ENCODE measurements at regions not wholly inside any gene's neighbourhood (a gene's known extent, or its start where the extent isn't known, plus 50 kb on each side); places are given as distances from the start of the nearest gene placed in this dataset.

GRCh38 chr15:39041979-39042495 is 477.4 kb upstream of the RASGRP1 start:
- DNase-seq = no peak

- DNase-seq = no peak
Measured at GRCh38 chr15:39051626-39052322, 487.2 kb upstream of the RASGRP1 start.

DNA sequence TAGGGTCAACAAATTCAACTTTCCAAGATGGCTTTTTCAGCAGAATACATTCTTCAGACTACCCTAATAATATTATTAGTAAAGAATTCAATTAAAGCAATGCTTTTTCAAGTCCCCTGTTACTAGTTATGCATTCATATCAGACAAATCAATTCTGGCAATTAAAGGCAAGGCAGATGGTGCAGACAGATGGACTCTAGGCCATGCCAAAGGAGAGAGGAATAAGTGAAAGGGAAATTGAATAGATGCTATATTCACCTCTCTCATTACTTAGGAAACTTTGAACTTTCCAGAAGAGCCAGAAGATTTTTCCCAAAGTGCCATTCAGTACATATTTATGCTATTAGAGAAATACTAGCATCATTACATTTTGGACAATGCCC is 487.7 kb upstream of the RASGRP1 start:
- no peak for DNase-seq

DNA sequence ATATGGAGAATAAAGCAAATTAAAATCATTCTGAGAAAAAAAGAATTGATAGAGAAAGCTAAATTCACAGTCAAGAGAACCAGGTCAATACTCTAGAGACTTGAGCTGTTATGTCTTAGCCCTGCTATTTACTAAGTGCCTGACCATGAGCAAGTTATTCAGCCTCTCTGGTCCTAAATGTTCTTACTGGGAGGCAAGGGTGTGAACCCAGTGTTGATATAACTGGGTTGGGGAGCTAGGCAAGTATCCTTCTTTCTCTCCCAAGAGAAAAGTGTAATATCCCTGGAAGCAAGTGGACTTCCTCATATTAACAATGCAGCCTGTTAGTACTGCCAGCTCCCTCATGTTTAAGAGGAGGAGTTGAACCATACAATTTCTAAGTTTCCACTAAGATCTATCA is 488.9 kb upstream of the RASGRP1 start:
- no peak for DNase-seq

DNA sequence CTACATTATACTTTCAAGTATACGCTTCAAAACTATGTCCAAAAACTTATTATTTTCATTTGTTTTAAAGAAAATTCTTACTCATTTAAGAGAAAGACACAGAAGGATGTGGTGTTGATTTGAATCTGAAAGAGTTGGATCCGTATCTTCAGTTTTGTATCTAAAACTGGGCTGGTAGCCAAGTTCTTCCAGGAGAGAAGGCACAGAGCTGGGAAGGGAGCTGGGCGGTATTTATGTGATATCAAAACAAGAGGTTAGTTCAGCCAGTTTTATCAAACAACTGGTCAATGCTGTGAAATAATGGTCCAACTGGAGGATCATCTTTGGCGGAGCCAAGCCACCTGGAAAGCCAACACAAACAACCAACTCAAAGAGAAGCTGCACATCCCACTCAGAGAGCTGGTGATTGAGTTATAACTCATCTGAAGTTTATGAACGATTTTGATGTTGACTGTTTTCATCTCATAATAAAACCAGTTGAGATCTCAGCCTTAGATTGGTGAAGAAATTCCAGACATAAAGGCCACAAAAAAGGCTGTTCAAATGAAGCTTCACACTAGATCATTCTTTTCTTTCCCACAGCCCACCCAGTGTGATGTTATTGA is 489.6 kb upstream of the RASGRP1 start:
- DNase-seq = no peak

GRCh38 chr15:39056357-39056756 is 491.7 kb upstream of the RASGRP1 start:
- DNase-seq = no peak

DNA sequence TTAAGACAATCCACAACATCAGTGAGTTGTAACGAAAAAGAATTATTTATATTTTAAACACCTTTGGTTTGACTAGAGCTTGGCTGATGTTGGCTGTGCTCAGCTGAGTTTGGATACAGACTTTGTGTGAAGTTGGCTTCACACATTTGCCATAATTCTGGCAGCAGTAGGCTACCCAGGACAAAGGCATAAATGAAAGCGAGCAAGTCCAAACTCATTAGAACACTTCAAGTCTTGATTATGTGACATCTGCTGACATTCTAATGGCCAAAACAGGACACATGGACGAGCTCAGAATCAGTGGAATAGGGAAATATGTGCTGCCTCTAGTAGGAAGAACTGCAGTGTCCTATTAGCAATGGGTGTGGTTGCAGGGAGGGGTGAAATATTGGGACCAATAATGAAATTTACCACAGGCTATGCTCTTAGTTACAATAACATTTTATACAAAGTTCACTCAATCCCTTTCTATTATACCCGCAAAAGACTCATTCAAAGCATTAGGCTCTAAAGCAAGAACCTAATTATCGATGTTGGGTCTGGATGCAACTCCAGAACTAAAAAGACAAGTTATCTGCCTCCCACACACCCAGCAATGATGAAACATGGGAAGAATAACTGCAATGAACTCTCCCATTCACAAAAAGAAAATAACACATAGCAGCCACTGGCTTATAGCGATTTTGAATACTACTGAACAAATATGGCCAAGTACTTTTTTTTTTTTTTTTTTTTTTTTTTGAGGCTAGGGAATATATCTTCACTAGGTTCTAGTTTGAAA is 493.9 kb upstream of the RASGRP1 start:
- DNase-seq = no peak

GRCh38 chr15:39059917-39060316 is 495.3 kb upstream of the RASGRP1 start:
- DNase-seq = no peak

GRCh38 chr15:39061952-39062464 is 497.4 kb upstream of the RASGRP1 start:
- DNase-seq = no peak

GRCh38 chr15:39066677-39067076 is 502.1 kb upstream of the RASGRP1 start:
- DNase-seq = no peak

DNA sequence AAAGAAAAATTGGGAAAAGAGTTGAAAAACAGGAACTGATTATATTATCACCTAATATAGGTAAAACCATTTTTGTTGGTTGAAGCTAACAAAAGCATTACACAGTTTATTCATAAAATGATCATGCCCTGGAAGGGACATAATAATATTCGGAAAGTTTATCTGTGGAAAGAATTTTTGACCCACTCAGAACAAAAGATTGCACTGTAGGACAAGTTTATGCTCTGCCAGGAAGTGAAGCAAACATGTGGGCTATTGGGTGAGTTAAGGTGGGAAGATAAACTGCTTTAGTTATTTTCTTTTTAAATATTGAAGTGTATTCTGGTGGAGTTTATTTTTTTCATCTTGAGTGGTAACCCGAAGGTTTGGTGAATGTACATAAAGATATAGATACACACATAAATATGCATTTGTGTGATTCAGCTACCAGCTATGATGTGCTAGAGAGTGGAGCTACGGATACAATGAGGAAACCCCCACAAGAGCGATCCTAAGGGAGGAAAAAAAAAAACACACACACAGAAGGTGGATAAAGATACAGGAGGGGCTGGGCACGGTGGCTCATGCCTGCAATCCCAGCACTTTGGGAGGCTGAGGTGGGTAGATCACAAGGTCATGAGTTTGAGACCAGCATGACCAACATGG is 506.4 kb upstream of the THBS1 start:
- DNase-seq = no peak

DNA sequence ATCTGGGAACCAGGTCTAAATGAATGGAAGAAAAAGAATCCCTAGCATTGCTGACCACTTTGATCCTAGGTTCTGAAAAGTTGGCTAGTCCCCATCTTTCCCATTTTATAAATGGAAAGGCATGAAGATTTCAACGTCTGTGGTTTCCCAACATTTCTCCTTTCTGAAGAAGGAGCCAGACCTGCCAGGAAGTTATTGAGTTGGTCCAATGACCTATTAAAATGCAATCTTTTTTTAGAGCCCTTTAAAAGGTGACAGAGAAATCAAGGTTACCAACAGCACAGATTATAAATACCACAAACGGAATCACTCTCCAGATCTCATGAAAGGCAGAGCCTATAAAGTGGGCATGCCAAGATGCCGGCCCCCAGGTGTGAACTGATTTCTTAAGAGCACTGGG is 505.6 kb upstream of the THBS1 start:
- DNase-seq = no peak

DNA sequence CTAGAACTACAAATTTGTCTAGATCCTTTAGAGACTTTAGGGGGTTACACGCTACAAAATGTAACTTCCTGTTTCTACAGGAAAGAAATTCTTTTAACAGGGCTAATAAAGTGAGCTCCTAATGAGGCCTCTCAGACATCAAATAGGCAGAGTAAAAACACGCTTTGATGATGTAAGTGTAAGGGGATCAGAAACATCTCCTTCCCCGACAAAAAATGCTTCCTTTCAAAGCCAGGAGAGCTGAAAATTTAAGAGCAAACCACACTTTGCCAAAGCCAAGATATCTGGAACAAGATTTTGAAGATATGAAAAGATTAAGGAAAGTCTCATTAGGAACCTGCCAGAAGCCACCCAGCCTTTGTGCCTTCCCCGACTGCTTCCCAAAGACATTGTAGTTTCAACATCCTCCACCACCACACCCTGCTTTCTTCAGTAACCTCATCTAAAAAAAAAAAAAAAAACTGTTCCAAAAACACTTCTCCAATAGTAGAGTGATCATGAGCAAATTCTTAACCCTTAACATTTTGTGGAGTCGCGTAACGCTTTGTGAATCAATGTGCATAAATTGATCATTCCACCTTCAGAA is 505.0 kb upstream of the THBS1 start:
- no peak for DNase-seq

- DNase-seq = no peak
Measured at GRCh38 chr15:39078026-39078425, 502.9 kb upstream of the THBS1 start.

GRCh38 chr15:39079296-39079847 is 501.5 kb upstream of the THBS1 start:
- no peak for DNase-seq

DNA sequence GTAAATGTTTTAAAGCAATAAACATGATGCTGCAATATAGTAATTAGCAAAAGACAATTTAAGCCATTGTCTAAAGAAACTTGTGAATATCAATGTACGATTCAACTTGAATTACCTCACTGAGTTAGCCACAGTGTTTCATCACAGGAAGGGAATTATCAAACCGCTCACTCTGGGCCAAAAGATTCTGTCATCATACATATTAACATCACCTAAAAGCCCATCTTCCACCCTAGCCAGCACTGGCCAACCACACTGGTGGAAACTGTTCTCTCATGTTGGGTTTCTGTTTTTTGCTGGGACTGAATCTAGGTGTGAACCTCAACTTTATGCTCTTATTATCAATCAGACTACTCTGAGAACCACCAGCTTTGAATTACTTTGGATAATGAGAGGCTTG is 497.7 kb upstream of the THBS1 start:
- DNase-seq = no peak

GRCh38 chr15:39084674-39085530 is 496.0 kb upstream of the THBS1 start:
- DNase-seq = no peak

DNA sequence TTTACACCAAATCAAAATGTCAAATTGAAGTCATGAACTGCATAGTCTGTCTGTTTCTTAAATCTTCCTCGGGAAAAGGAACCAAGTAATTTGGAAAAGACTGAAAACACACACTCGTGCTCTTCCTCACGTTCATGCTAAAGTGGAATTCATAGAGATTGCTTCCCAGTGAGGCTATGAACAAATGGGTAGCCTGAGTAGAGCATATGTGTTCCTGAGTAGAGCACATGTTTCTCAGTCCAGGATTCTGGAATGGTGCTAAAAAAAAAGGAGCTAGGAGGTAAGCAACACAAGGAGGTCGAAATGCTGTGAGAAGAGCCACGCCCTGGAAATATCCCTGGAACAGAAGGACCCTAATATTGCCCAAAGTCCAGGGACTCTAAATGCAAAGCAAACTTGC is 494.2 kb upstream of the THBS1 start:
- no peak for DNase-seq

- DNase-seq = no peak
Measured at GRCh38 chr15:39088156-39088555, 492.7 kb upstream of the THBS1 start.

DNA sequence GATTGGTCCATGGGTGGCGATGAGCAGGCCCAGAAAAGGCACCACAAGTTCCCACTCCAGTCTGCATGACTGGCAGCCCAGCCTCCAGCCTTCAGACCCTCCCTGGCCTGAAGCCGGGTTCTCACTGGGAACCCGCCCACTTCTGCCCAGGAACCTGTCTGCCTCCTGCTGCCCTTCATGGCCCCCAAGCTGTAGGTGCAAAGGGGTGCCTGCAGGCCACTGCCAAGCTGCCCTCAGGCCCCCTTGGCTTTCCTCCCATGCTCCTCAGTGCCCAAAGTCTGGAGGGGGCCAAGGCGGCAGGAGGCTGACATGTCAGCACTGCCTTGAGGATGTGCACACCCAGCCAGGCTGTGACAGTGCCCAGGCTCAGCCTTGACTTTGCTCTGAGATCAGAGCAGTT is 488.5 kb upstream of the THBS1 start:
- DNase-seq = no peak

GRCh38 chr15:39092761-39093160 is 488.1 kb upstream of the THBS1 start:
- no peak for DNase-seq

DNA sequence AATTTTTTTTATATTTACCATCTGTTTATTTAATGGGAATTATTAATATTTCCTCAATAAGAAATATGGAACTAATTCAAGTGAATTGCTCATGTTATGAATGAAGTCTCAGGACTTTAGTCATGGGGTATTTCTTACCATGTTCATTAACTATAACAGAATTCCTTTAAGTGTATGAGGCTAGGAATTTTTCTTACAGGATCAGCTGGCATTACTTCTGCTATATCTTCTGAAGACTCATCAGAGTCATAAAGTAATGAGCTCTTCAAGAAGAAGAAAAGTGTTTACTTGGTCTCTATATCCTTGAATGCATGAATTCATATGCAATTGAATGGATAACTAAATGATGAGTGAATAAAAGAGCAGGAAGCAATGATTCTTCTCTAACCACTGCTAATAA is 486.8 kb upstream of the THBS1 start:
- no peak for DNase-seq
